ENCODE measurements at regions not wholly inside any gene's neighbourhood (a gene's known extent, or its start where the extent isn't known, plus 50 kb on each side); places are given as distances from the start of the nearest gene placed in this dataset.

- Histone ChIP-seq H3K27ac (ENCODE audit: low read depth, low read length) (no peak overlapping the region), H3K18ac (ENCODE audit: extremely low read depth, low read length) (no peak overlapping the region), H2BK5ac (ENCODE audit: low read depth, low read length) (no peak overlapping the region), H2BK20ac (ENCODE audit: low read length) (no peak overlapping the region), H3K4me2 (ENCODE audit: insufficient read depth in 1 of 2, low read depth in 2 of 2, low read length in 2 of 2) (no peak overlapping the region), H3K27me3 (replicated peaks in 1 of 4; ENCODE audit: control insufficient read depth in 3 of 4, extremely low read depth in 1 of 4, insufficient read depth in 3 of 4, low read length in 3 of 4) (no peaks in the 10 kb centered on the region), H3K23me2 (ENCODE audit: low read depth, low read length) (no peaks in the 10 kb centered on the region), H3K79me2 (ENCODE audit: control insufficient read depth in 1 of 2, insufficient read depth in 2 of 2, low read length in 2 of 2) (no peaks in the 10 kb centered on the region), H2AK5ac (ENCODE audit: low read depth, low read length) (no peak overlapping the region), H4K8ac (ENCODE audit: extremely low read depth, insufficient read depth, low read length) (no peak overlapping the region), H2AFZ (ENCODE audit: low read length) (no peak overlapping the region), H4K5ac (ENCODE audit: insufficient read length, low read depth, low read length) (no peak overlapping the region), H2BK12ac (ENCODE audit: low read depth, low read length) (no peak overlapping the region), H2BK120ac (replicated peaks; ENCODE audit: low read depth, low read length) (no peak overlapping the region), H3K4ac (replicated peaks; ENCODE audit: insufficient read length, low read depth, low read length) (no peak overlapping the region), H4K91ac (replicated peaks; ENCODE audit: insufficient read length, low read length) (no peak overlapping the region), H2BK15ac (ENCODE audit: low read length) (no peak overlapping the region), H3K79me1 (ENCODE audit: low read depth, low read length) (no peaks in the 10 kb centered on the region), H4K20me1 (replicated peaks in 1 of 2; ENCODE audit: control insufficient read depth in 1 of 2, insufficient read depth in 2 of 2, low read length in 2 of 2) (no peaks in the 10 kb centered on the region), H3K4me3 (ENCODE audit: extremely low read depth in 1 of 4, insufficient read depth in 2 of 4, low read depth in 3 of 4, low read length in 4 of 4) (no peak overlapping the region), H3K9me3 (ENCODE audit: insufficient read depth in 2 of 2, low read depth in 1 of 2, low read length in 1 of 2) (peaks cover 9 to 14% of the 10 kb centered on the region in 2 experiments), H3K9ac (replicated peaks in 1 of 4; ENCODE audit: extremely low read depth in 1 of 4, low read depth in 3 of 4, low read length in 3 of 4) (no peak overlapping the region), H3K23ac (ENCODE audit: insufficient read length) (no peak overlapping the region), H3K36me3 (ENCODE audit: control insufficient read depth in 2 of 4, insufficient read depth in 4 of 4, low read length in 3 of 4) (no peaks in the 10 kb centered on the region), H3K14ac (ENCODE audit: insufficient read length) (no peak overlapping the region), H3K56ac (replicated peaks; ENCODE audit: insufficient read length, low read depth, low read length) (no peak overlapping the region), H3K4me1 (replicated peaks in 1 of 4; ENCODE audit: control insufficient read depth in 3 of 4, insufficient read depth in 4 of 4, low read length in 3 of 4) (no peaks in the 10 kb centered on the region)
- FAIRE-seq (no peak), DNase-seq (ENCODE audit: low read depth in 1 of 2, low spot score in 2 of 2) (no peak)
- CTCF ChIA-PET (ENCODE audit: partially characterized antibody), result no interaction called here
- WGBS, 2 experiments (ENCODE audit: extremely low coverage in 1 of 2, insufficient coverage in 1 of 2, insufficient read length in 1 of 2, insufficient replicate concordance in 2 of 2, low coverage in 1 of 2, low lambda C conversion rate in 2 of 2, missing lambda C conversion rate in 1 of 2), result 94% methylated on average over 7 of the region's 7 CpGs; no CpG with 5 or more reads in 1 of the 2 experiments
- POLR2A ChIA-PET (ENCODE audit: partially characterized antibody), result no interaction called here
- TF ChIP-seq EP300 (IDR thresholded peaks at IDR 0.05; ENCODE audit: borderline replicate concordance in 1 of 2, low read depth in 2 of 2, low read length in 2 of 2) (no peak), TBP (IDR thresholded peaks at IDR 0.05; ENCODE audit: low read depth, low read length) (no peak), TCF12 (IDR thresholded peaks at IDR 0.05; ENCODE audit: low read depth, low read length) (no peak), CREB1 (IDR thresholded peaks at IDR 0.05) (no peak), RNF2 (IDR thresholded peaks at IDR 0.05; ENCODE audit: borderline replicate concordance, low read depth, low read length, missing control alignments, poor library complexity, severe bottlenecking) (no peak), CEBPB (IDR thresholded peaks at IDR 0.05; ENCODE audit: low read depth, low read length) (no peak), MAFK (IDR thresholded peaks at IDR 0.05; ENCODE audit: low read depth, low read length) (no peak), USF2 (IDR thresholded peaks at IDR 0.05; ENCODE audit: low read length) (no peak), BACH1 (IDR thresholded peaks at IDR 0.05; ENCODE audit: low read length) (no peak), CTCF (IDR thresholded peaks at IDR 0.05; ENCODE audit: control extremely low read depth in 1 of 3, insufficient read depth in 1 of 3, low read depth in 1 of 3, low read length in 3 of 3) (no peak)
Observed at GRCh38 chr9:25733336-25733982, 55.2 kb upstream of the TUSC1 start.
